Endothelial cell of umbilical vein (primary cell): ENCODE measurements at regions not wholly inside any gene's neighbourhood (a gene's known extent, or its start where the extent isn't known, plus 50 kb on each side); places are given as distances from the start of the nearest gene placed in this dataset.

Source experiments
- BruUV-seq: library from RNA; stranded (reverse); fragments of 400-500 nt; replicated peaks from 2 replicates; lab custom pipeline; 2021; lab: Mats Ljungman, UMichigan
- CTCF ChIA-PET: fragments of 300-600, 350-600 bp; sonication (Branson Sonifier 250); formaldehyde crosslinking; loops from one replicate; lab custom pipeline; 2021; ENCODE audit warnings: antibody characterized with exemption, inconsistent platforms; lab: Charles Lee
- POLR2A ChIA-PET: fragments of 300-600, 350-600 bp; sonication (Branson Sonifier 250); formaldehyde crosslinking; loops from one replicate; lab custom pipeline; 2021; ENCODE audit warnings: antibody characterized with exemption, inconsistent platforms; lab: Charles Lee
- DNase-seq: peaks from one replicate; pipeline ENCODE4 v3.0.0-alpha.2; 2011; ENCODE audit warnings: low read depth, low spot score
- FAIRE-seq: peaks from 2 replicates; lab custom pipeline; 2011; peaks lifted over from hg19 to GRCh38; lab: Jason Lieb, UNC
- H2AFZ ChIP-seq: 2 replicates; pipeline ENCODE4 v1.6.0; 2012; ENCODE audit warnings: low read depth, low read length, control low read depth, inconsistent platforms
- H3K27ac ChIP-seq: 2 replicates; pipeline ENCODE4 v1.5.1; 2011; ENCODE audit warnings: low read depth, mild to moderate bottlenecking, control low read depth, low read length, moderate library complexity; ENCODE audit not compliant: insufficient read depth
- H3K27me3 ChIP-seq, 2 experiments: 2 replicates each; pipeline versions ENCODE4 v1.6.0 to v1.6.1; 2011; ENCODE audit warnings: low read length in 2 of 2, mixed read lengths in 1 of 2; ENCODE audit not compliant: control insufficient read depth in 2 of 2, insufficient read depth in 2 of 2
- H3K36me3 ChIP-seq, 2 experiments: 2 replicates in 1 of 2; 3 replicates in 1 of 2; pipeline ENCODE4 v1.5.1; 2011; ENCODE audit warnings: low read length in 2 of 2, mild to moderate bottlenecking in 1 of 2, moderate library complexity in 1 of 2; ENCODE audit not compliant: control insufficient read depth in 2 of 2, insufficient read depth in 2 of 2; ENCODE audit errors: extremely low read depth in 1 of 2
- H3K4me1 ChIP-seq: 3 replicates; pipeline ENCODE4 v1.5.1; 2011; ENCODE audit warnings: mild to moderate bottlenecking, low read length; ENCODE audit not compliant: control insufficient read depth, insufficient read depth; ENCODE audit errors: extremely low read depth
- H3K4me2 ChIP-seq: 2 replicates; pipeline ENCODE4 v1.6.1; 2011; ENCODE audit warnings: low read length, control low read depth, mixed read lengths; ENCODE audit not compliant: insufficient read depth
- H3K4me3 ChIP-seq, 3 experiments: fragments of 200-600 bp in 1 of 3; sonication (generic), shearing (Covaris generic) in 1 of 3; replicated peaks in 1 of 3; 2 replicates each; pipeline ENCODE4 v1.5.1; 2011 to 2016; ENCODE audit warnings: control low read depth in 3 of 3, low read length in 3 of 3, mild to moderate bottlenecking in 2 of 3, inconsistent platforms in 1 of 3, low read depth in 1 of 3, moderate library complexity in 1 of 3; ENCODE audit not compliant: insufficient read depth in 1 of 3
- H3K79me2 ChIP-seq: 2 replicates; pipeline ENCODE4 v1.6.0; 2012; ENCODE audit warnings: low read length, inconsistent platforms; ENCODE audit not compliant: control insufficient read depth, insufficient read depth
- H3K9ac ChIP-seq: replicated peaks from 2 replicates; pipeline ENCODE3; 2011; ENCODE audit warnings: low read length, control low read depth; ENCODE audit not compliant: insufficient read depth; ENCODE audit errors: extremely low read depth
- H3K9me1 ChIP-seq: replicated peaks from 3 replicates; pipeline ENCODE4 v1.6.0; 2011; ENCODE audit warnings: mild to moderate bottlenecking, low read length; ENCODE audit not compliant: control insufficient read depth, insufficient read depth; ENCODE audit errors: extremely low read depth
- H3K9me3 ChIP-seq: replicated peaks from 2 replicates; pipeline ENCODE4 v1.5.1; 2012; ENCODE audit warnings: low read length, inconsistent platforms; ENCODE audit not compliant: control insufficient read depth, insufficient read depth
- H4K20me1 ChIP-seq: replicated peaks from 2 replicates; pipeline ENCODE3; 2011; ENCODE audit warnings: mild to moderate bottlenecking, low read length; ENCODE audit not compliant: control insufficient read depth, insufficient read depth; ENCODE audit errors: extremely low read depth
- EZH2 ChIP-seq: IDR thresholded peaks from 2 replicates; pipeline ENCODE4 v1.6.1; 2012; ENCODE audit warnings: borderline replicate concordance, low read depth, mild to moderate bottlenecking, moderate library complexity, low read length, inconsistent platforms; ENCODE audit not compliant: severe bottlenecking
- FOS ChIP-seq: IDR thresholded peaks from 2 replicates; pipeline ENCODE4 v1.6.1; 2011; ENCODE audit warnings: mild to moderate bottlenecking, low read length, moderate library complexity, borderline replicate concordance; ENCODE audit not compliant: insufficient read depth
- GATA2 ChIP-seq: IDR thresholded peaks from 2 replicates; pipeline ENCODE4 v1.7.0; 2011; ENCODE audit warnings: low read depth, mild to moderate bottlenecking, moderate library complexity, mixed read lengths, low read length; ENCODE audit not compliant: insufficient read length, insufficient read depth
- JUN ChIP-seq: IDR thresholded peaks from 2 replicates; pipeline ENCODE4 v1.6.1; 2011; ENCODE audit warnings: borderline replicate concordance, low read depth; ENCODE audit not compliant: insufficient read length, insufficient read depth
- MAX ChIP-seq: IDR thresholded peaks from 2 replicates; pipeline ENCODE4 v1.6.1; 2011; ENCODE audit not compliant: insufficient read depth, insufficient read length
- MYC ChIP-seq: IDR thresholded peaks from one replicate; pipeline ENCODE4 v1.6.1; 2011; ENCODE audit warnings: mild to moderate bottlenecking, low read depth, low read length
- POLR2A ChIP-seq: IDR thresholded peaks from 2 replicates; pipeline ENCODE4 v1.6.1; 2012; ENCODE audit warnings: low read depth, mild to moderate bottlenecking, control low read depth, low read length
- POLR2AphosphoS5 ChIP-seq: IDR thresholded peaks from 2 replicates; pipeline ENCODE4 v1.6.1; 2012; ENCODE audit warnings: low read depth, mild to moderate bottlenecking, control low read depth, low read length, moderate library complexity; ENCODE audit not compliant: insufficient read depth
- dilution Hi-C: fragments of 300-500 bp; cut with MboI; formaldehyde crosslinking; loops from one replicate; pipeline ENCODE4 v1.15.0; 2019; ENCODE audit warnings: low sequenced_read_pairs; ENCODE audit not compliant: extremely low pct_ligation_motif_present
- intact Hi-C: fragments of 100-400 bp; cut with micrococcal nuclease; formaldehyde crosslinking; loops from one replicate; pipeline ENCODE4 v1.10.0; 2022
- TF ChIP-seq, protein P1 (sequence below), 2 donors: IDR thresholded peaks; 1 replicate in 1 of 2; 2 replicates in 1 of 2; pipeline ENCODE4 v1.5.1; 2011; ENCODE audit warnings: low read length in 2 of 2, mild to moderate bottlenecking in 2 of 2, moderate library complexity in 2 of 2, control low read depth in 1 of 2, inconsistent platforms in 1 of 2, low read depth in 1 of 2; ENCODE audit not compliant: insufficient read depth in 1 of 2; ENCODE audit errors: extremely low read depth in 1 of 2

GRCh38 chrX:109914114-109914849 is 88.6 kb upstream of the TMEM164 start:
- H3K27me3 ChIP-seq, result no peaks in the 10 kb centered on the region
- H3K9ac ChIP-seq, result no peak overlapping the region
- intact Hi-C loops, result no loop called here
- ChIA-PET CTCF (interaction anchor here (1.4 kb wide), 1 partner anchor 232 kb away, joined by 5 read pairs; no protein-coding TSS in a partner anchor), POLR2A (no interaction called here)
- DNase-seq, result no peak
- no peak overlapping the region for H3K27ac ChIP-seq
- H3K4me2 ChIP-seq, result no peak overlapping the region
- no peak for TF ChIP-seq GATA2
- no peak for TF ChIP-seq FOS
- no peak for TF ChIP-seq MAX
- no peak for TF ChIP-seq MYC
- TF ChIP-seq JUN, result no peak
- TF ChIP-seq EZH2, result no peak
- no peak for TF ChIP-seq POLR2AphosphoS5
- TF ChIP-seq POLR2A, result no peak
- TF ChIP-seq, protein P1, sequence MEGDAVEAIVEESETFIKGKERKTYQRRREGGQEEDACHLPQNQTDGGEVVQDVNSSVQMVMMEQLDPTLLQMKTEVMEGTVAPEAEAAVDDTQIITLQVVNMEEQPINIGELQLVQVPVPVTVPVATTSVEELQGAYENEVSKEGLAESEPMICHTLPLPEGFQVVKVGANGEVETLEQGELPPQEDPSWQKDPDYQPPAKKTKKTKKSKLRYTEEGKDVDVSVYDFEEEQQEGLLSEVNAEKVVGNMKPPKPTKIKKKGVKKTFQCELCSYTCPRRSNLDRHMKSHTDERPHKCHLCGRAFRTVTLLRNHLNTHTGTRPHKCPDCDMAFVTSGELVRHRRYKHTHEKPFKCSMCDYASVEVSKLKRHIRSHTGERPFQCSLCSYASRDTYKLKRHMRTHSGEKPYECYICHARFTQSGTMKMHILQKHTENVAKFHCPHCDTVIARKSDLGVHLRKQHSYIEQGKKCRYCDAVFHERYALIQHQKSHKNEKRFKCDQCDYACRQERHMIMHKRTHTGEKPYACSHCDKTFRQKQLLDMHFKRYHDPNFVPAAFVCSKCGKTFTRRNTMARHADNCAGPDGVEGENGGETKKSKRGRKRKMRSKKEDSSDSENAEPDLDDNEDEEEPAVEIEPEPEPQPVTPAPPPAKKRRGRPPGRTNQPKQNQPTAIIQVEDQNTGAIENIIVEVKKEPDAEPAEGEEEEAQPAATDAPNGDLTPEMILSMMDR (IDR thresholded peaks at IDR 0.05; ENCODE audit: extremely low read depth in 1 of 2, insufficient read depth in 1 of 2, low read depth in 1 of 2, low read length in 2 of 2), result no peak
- H3K36me3 ChIP-seq, result no peaks in the 10 kb centered on the region
- dilution Hi-C loops, result no loop called here
- no peaks in the 10 kb centered on the region for H3K79me2 ChIP-seq
- peaks cover 5% of the 10 kb centered on the region for H3K4me1 ChIP-seq
- no peaks in the 10 kb centered on the region for H4K20me1 ChIP-seq
- BruUV-seq, result no TSS peak
- H3K9me3 ChIP-seq, result no peaks in the 10 kb centered on the region
- no peak overlapping the region for H3K4me3 ChIP-seq
- no peak for FAIRE-seq
- H2AFZ ChIP-seq, result no peak overlapping the region
- H3K9me1 ChIP-seq, result no peaks in the 10 kb centered on the region
